Esophagus squamous epithelium (tissue), 4 donors: ENCODE measurements at regions not wholly inside any gene's neighbourhood (a gene's known extent, or its start where the extent isn't known, plus 50 kb on each side); places are given as distances from the start of the nearest gene placed in this dataset.

Experiments
- CTCF ChIP-seq, 6 experiments: fragments of 450-650 bp in 4 of 6; fragments of 200-600 bp in 2 of 6; sonication (generic) in 2 of 6; IDR thresholded peaks; one replicate each; pipeline ENCODE4 v1.5.1; 2016 to 2019; ENCODE audit warnings: antibody characterized with exemption in 6 of 6, mild to moderate bottlenecking in 4 of 6, moderate library complexity in 4 of 6
- POLR2A ChIP-seq, 4 donors: fragments of 450-650 bp; IDR thresholded peaks; one replicate each; pipeline ENCODE4 v1.6.1; 2017; ENCODE audit warnings: antibody characterized with exemption in 4 of 4, mild to moderate bottlenecking in 4 of 4, moderate library complexity in 3 of 4

- TF ChIP-seq CTCF (IDR thresholded peaks at IDR 0.05), result no peak
- TF ChIP-seq POLR2A (IDR thresholded peaks at IDR 0.05), result no peak
These were observed 289.7 kb downstream of the OSTF1 start for GRCh38 chr9:75378036-75378435.
